ENCODE measurements at regions not wholly inside any gene's neighbourhood (a gene's known extent, or its start where the extent isn't known, plus 50 kb on each side); places are given as distances from the start of the nearest gene placed in this dataset.

DNA sequence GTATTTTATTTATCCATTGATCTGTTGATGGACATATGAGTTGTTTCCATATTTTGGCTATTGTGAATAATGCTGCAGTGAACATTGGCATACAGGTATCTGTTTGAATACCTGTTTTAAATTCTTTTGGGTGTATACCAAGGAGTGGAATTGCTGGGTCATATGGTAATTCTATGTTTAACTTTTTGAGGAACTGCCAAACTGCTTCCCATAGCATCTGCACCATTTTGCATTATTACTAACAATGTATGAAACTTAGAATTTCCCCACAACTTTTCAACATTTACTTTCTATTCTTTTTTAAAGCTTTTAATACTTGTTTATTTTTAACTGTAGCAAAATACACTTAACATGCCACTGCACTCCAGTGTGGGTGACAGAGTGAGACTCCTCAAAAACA is 57.0 kb upstream of the MSN start:
- H3K27ac ChIP-seq: peak overlapping the region; percentile 24
- H3K36me3 ChIP-seq: no peaks in the 10 kb centered on the region
- no peaks in the 10 kb centered on the region for H3K9me3 ChIP-seq
- no peak overlapping the region for H3K4me3 ChIP-seq
- no peaks in the 10 kb centered on the region for H3K27me3 ChIP-seq
- intact Hi-C loops (cut with DNase I): no loop called here
- ATAC-seq (no peak), DNase-seq (no peak)
- no peaks in the 10 kb centered on the region for H3K4me1 ChIP-seq
- TF ChIP-seq, protein P1, sequence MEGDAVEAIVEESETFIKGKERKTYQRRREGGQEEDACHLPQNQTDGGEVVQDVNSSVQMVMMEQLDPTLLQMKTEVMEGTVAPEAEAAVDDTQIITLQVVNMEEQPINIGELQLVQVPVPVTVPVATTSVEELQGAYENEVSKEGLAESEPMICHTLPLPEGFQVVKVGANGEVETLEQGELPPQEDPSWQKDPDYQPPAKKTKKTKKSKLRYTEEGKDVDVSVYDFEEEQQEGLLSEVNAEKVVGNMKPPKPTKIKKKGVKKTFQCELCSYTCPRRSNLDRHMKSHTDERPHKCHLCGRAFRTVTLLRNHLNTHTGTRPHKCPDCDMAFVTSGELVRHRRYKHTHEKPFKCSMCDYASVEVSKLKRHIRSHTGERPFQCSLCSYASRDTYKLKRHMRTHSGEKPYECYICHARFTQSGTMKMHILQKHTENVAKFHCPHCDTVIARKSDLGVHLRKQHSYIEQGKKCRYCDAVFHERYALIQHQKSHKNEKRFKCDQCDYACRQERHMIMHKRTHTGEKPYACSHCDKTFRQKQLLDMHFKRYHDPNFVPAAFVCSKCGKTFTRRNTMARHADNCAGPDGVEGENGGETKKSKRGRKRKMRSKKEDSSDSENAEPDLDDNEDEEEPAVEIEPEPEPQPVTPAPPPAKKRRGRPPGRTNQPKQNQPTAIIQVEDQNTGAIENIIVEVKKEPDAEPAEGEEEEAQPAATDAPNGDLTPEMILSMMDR (IDR thresholded peaks at IDR 0.05): no peak

DNA sequence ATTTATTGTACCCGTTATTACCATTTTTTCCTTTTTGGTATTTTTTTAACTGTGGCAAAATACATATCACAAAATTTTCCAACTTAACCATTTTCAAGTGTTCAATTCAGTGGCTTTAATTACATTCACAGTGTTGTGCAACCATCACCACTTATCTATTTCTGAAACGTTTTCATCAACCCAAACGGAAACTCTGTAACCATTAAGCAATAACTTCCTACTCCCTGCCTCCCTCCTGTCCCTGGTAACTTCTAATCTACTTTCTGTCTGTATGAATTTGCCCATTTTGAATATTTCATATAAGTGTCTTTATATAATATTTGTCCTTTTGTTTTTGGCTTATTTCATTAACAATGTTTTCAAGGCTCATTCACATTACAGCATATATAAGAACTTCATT is 57.4 kb upstream of the MSN start:
- ATAC-seq (peak; percentile 65), DNase-seq (no peak)
- intact Hi-C loops (cut with DNase I): no loop called here
- Histone ChIP-seq H3K4me1 (no peaks in the 10 kb centered on the region), H3K4me3 (no peak overlapping the region), H3K27ac (peak overlapping the region; percentile 47), H3K36me3 (no peaks in the 10 kb centered on the region), H3K9me3 (no peaks in the 10 kb centered on the region), H3K27me3 (no peaks in the 10 kb centered on the region)
- TF ChIP-seq, protein P1 (IDR thresholded peaks at IDR 0.05): no peak

DNA sequence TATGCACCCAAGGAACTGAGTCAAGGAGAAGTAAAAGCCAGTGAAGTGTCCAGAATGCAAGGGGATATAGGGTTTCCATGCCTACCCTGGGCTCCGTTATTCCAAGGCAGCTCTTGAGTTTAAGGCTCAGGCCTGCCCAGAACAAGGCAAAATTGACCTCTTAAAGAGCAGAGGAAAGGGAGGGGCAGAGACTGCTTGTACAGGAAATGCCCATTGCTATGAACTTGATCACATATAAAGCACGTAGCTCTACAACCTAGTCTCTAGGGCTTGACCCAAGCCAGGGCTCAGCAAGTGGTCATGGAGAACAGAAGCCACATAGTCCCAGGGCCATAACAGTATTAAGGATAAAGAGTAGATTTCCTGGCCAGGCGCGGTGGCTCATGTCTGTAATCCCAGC is 58.2 kb upstream of the MSN start:
- peak overlapping the region; percentile 47 for H3K27ac ChIP-seq
- no peak for DNase-seq
- TF ChIP-seq, protein P1 (IDR thresholded peaks at IDR 0.05): no peak
- ATAC-seq: peak; percentile 43
- no peaks in the 10 kb centered on the region for H3K9me3 ChIP-seq
- no peaks in the 10 kb centered on the region for H3K27me3 ChIP-seq
- H3K4me3 ChIP-seq: no peak overlapping the region
- intact Hi-C loops (cut with DNase I): no loop called here
- no peaks in the 10 kb centered on the region for H3K36me3 ChIP-seq
- no peaks in the 10 kb centered on the region for H3K4me1 ChIP-seq

DNA sequence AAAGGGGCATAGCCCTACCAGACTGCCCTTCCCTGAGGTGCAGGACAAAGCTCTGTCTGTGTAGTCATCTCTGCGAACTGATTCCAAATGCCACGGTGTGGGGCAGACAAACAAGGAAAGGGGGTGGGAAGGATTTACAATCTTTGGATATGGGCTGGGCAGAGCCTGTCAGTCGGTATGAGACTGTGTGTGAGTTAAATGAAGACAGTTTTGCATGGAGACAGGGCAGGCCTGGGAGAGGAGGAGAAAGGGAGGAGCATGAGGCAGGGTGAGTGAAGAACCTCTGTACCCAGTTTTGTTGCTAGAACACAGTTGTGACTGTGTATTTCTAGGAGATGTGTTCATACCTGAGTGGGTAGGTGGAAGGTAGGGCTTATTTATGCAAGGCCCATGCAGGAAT is 59.4 kb upstream of the MSN start:
- intact Hi-C loops (cut with DNase I): no loop called here
- H3K27ac ChIP-seq: no peak overlapping the region
- no peak for ATAC-seq

DNA sequence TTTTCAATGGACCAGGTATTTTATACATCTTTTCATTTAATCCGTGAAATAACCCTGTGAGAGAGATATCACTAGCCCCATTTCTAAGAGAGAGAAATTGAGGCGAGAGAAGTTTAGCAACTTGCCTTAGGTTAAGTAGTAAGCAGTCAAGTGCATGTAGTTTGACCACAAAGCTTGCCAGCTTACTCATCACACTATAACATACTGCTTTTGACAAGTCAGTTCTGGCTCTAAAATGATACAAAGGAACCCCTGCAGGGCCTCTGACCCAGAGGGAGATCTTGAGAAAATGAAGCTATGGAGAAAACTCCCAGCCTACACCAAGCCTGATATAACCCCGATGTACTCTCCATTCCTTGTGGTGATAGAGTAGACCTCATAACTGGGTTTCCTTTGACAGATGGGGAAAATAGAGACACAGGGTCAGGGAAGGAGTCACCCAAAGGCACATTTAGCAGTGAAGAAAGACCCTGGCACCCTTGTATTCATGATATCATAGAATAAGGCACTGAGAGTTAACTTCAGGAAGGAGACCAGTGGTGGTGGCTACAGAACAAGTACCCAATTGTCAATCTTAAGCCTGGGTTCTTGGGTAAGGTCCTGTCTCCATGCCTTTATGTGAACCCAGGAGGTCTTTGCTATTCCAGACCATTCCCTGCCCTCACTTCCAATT is 60.2 kb upstream of the MSN start:
- Histone ChIP-seq H3K4me1 (peaks cover 7% of the 10 kb centered on the region), H3K9me3 (no peaks in the 10 kb centered on the region), H3K27me3 (no peaks in the 10 kb centered on the region), H3K36me3 (no peaks in the 10 kb centered on the region), H3K27ac (no peak overlapping the region), H3K4me3 (no peak overlapping the region)
- intact Hi-C loops (cut with DNase I): no loop called here
- no peak for DNase-seq
- no peak for ATAC-seq
- TF ChIP-seq, protein P1 (IDR thresholded peaks at IDR 0.05): no peak

More for the DNA sequence above, 59.4 kb upstream of the MSN start:
- Histone ChIP-seq H3K27me3 (no peaks in the 10 kb centered on the region), H3K9me3 (no peaks in the 10 kb centered on the region), H3K4me3 (no peak overlapping the region), H3K36me3 (no peaks in the 10 kb centered on the region), H3K4me1 (no peaks in the 10 kb centered on the region)
- no peak for DNase-seq
- TF ChIP-seq, protein P1 (IDR thresholded peaks at IDR 0.05): no peak

DNA sequence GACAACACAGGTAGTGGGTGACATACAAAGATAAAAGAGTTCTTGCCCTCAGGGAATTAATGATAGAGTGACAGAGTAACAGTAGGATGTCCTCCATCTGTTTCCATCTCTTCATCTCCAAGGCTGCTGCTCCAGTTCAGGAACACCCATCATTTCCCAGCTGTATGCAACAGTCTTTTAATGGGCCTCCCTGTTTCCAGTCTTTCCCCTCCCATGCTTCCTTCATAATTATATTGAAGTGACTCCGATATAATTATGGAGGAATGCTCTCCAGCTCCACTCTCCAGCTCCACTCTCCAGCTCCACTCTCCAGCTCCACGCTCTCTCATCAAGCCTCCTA is 65.3 kb upstream of the MSN start:
- peaks cover 19% of the 10 kb centered on the region for H3K4me1 ChIP-seq
- TF ChIP-seq, protein P1 (IDR thresholded peaks at IDR 0.05): no peak
- no peaks in the 10 kb centered on the region for H3K9me3 ChIP-seq
- no peak for DNase-seq
- H3K36me3 ChIP-seq: no peaks in the 10 kb centered on the region
- H3K27ac ChIP-seq: peak overlapping the region; percentile 86
- ATAC-seq: no peak
- intact Hi-C loops (cut with DNase I): no loop called here
- no peaks in the 10 kb centered on the region for H3K27me3 ChIP-seq
- H3K4me3 ChIP-seq: no peak overlapping the region

Data from upper lobe of right lung (tissue), 1 donor.